B cell (primary cell): ENCODE measurements at regions not wholly inside any gene's neighbourhood (a gene's known extent, or its start where the extent isn't known, plus 50 kb on each side); places are given as distances from the start of the nearest gene placed in this dataset.

ENCODE experiments used
- ATAC-seq: fragments of 200-7000 bp; cut with Tn5 transposase; one replicate; pipeline ENCODE4 v1.10.0; 2021; ENCODE audit warnings: low read depth, mild to moderate bottlenecking, moderate number of reproducible peaks, moderate library complexity
- CTCF ChIA-PET: fragments of 350-600 bp; sonication (Branson Sonifier 250); formaldehyde crosslinking; loops from one replicate; lab custom pipeline; 2021; ENCODE audit warnings: antibody characterized with exemption, inconsistent platforms; lab: Charles Lee
- POLR2A ChIA-PET: fragments of 350-600 bp; sonication (Branson Sonifier 250); formaldehyde crosslinking; loops from one replicate; lab custom pipeline; 2021; ENCODE audit warnings: antibody characterized with exemption; lab: Charles Lee
- DNase-seq: peaks from one replicate; pipeline ENCODE4 v3.0.0; 2013
- H2AFZ ChIP-seq: 2 replicates; pipeline ENCODE4 v1.6.1; 2012; ENCODE audit warnings: mild to moderate bottlenecking, low read depth, low read length; ENCODE audit not compliant: insufficient read depth, poor library complexity, severe bottlenecking
- H3K27ac ChIP-seq, 2 donors: 1 replicate in 1 of 2; 2 replicates in 1 of 2; pipeline ENCODE4 v1.5.1; 2012 to 2013; ENCODE audit warnings: low read length in 2 of 2, mild to moderate bottlenecking in 2 of 2, moderate library complexity in 1 of 2
- H3K27me3 ChIP-seq, 4 experiments: fragments of 200-600 bp in 1 of 4; sonication (generic) in 1 of 4; replicated peaks in 1 of 4; 1 replicate in 2 of 4; 2 replicates in 2 of 4; pipeline versions ENCODE4 v1.6.1 to v1.7.0; 2013 to 2016; ENCODE audit warnings: low read length in 3 of 4, mild to moderate bottlenecking in 2 of 4, mixed read lengths in 1 of 4, moderate library complexity in 1 of 4; ENCODE audit not compliant: insufficient read depth in 4 of 4, control insufficient read depth in 3 of 4; ENCODE audit errors: control extremely low read depth in 1 of 4
- H3K36me3 ChIP-seq, 2 experiments: replicated peaks in 1 of 2; 1 replicate in 1 of 2; 2 replicates in 1 of 2; pipeline versions ENCODE4 v1.6.1 to v1.7.1; 2013; ENCODE audit warnings: low read length in 1 of 2; ENCODE audit not compliant: insufficient read depth in 2 of 2, control insufficient read depth in 1 of 2; ENCODE audit errors: control extremely low read depth in 1 of 2, extremely low read depth in 1 of 2
- H3K4me1 ChIP-seq, 2 donors: fragments of 200-600 bp in 1 of 2; sonication (generic) in 1 of 2; 1 replicate in 1 of 2; 2 replicates in 1 of 2; pipeline versions ENCODE4 v1.5.1 to v1.6.1; 2013 to 2017; ENCODE audit warnings: low read length in 2 of 2; ENCODE audit not compliant: control insufficient read depth in 2 of 2, insufficient read depth in 2 of 2
- H3K4me2 ChIP-seq: replicated peaks from 2 replicates; pipeline ENCODE3; 2012; ENCODE audit warnings: mild to moderate bottlenecking, low read depth, low read length; ENCODE audit not compliant: poor library complexity, severe bottlenecking
- H3K4me3 ChIP-seq, 5 experiments: fragments of 200-600 bp in 1 of 5; sonication (generic) in 1 of 5; 1 replicate in 3 of 5; 2 replicates in 2 of 5; pipeline versions ENCODE4 v1.5.1 to v1.7.0; 2011 to 2016; ENCODE audit warnings: low read length in 4 of 5, mild to moderate bottlenecking in 4 of 5, low read depth in 2 of 5, control low read depth in 1 of 5, moderate library complexity in 1 of 5; ENCODE audit not compliant: insufficient read depth in 1 of 5; ENCODE audit errors: control extremely low read depth in 1 of 5, extremely low read depth in 1 of 5
- H3K79me2 ChIP-seq: fragments of 200-600 bp; sonication (generic); one replicate; pipeline ENCODE4 v1.6.0; 2016; ENCODE audit warnings: low read length; ENCODE audit not compliant: control insufficient read depth, insufficient read depth
- H3K9ac ChIP-seq: fragments of 200-600 bp; sonication (generic); 2 replicates; pipeline ENCODE4 v1.6.1; 2017; ENCODE audit warnings: mild to moderate bottlenecking, low read length, moderate library complexity
- H3K9me3 ChIP-seq, 3 donors: one replicate each; pipeline versions ENCODE4 v1.6.1 to v1.7.1; 2013; ENCODE audit warnings: low read length in 2 of 3; ENCODE audit not compliant: control insufficient read depth in 2 of 3, insufficient read depth in 1 of 3; ENCODE audit errors: control extremely low read depth in 1 of 3
- H4K20me1 ChIP-seq: 2 replicates; pipeline ENCODE4 v1.6.0; 2012; ENCODE audit warnings: mild to moderate bottlenecking, low read length; ENCODE audit not compliant: insufficient read depth, control insufficient read depth, poor library complexity, severe bottlenecking
- H3K27ac Mint-ChIP-seq: one replicate; pipeline ENCODE4 v1.8.0; 2021; ENCODE audit warnings: mixed read lengths
- H3K27me3 Mint-ChIP-seq: one replicate; pipeline ENCODE4 v1.8.0; 2021; ENCODE audit warnings: mixed read lengths
- H3K4me1 Mint-ChIP-seq: one replicate; pipeline ENCODE4 v1.8.0; 2021; ENCODE audit warnings: mixed read lengths
- H3K4me3 Mint-ChIP-seq: one replicate; pipeline ENCODE4 v1.8.0; 2021; ENCODE audit warnings: mixed read lengths
- H3K9me3 Mint-ChIP-seq: one replicate; pipeline ENCODE4 v1.8.0; 2022; ENCODE audit warnings: mixed read lengths; ENCODE audit not compliant: insufficient read depth
- EZH2 ChIP-seq: IDR thresholded peaks from 2 replicates; pipeline ENCODE4 v1.6.1; 2012; ENCODE audit warnings: borderline replicate concordance, low read depth, mild to moderate bottlenecking, moderate library complexity, low read length; ENCODE audit not compliant: insufficient read depth, poor library complexity, severe bottlenecking
- WGBS: methylation state at CpG from one replicate; pipeline ENCODE4 v1.1.5; 2013; ENCODE audit warnings: missing lambda C conversion rate; ENCODE audit not compliant: insufficient coverage; 5-methylcytosine and 5-hydroxymethylcytosine counted together
- intact Hi-C: fragments of 100-400 bp; cut with micrococcal nuclease; formaldehyde crosslinking; loops from one replicate; pipeline ENCODE4 v1.10.0; 2022
- TF ChIP-seq, protein P1 (sequence below): fragments of 200-600 bp; IDR thresholded peaks from one replicate; pipeline ENCODE4 v1.8.0; 2022; ENCODE audit warnings: antibody characterized with exemption, mild to moderate bottlenecking

DNA sequence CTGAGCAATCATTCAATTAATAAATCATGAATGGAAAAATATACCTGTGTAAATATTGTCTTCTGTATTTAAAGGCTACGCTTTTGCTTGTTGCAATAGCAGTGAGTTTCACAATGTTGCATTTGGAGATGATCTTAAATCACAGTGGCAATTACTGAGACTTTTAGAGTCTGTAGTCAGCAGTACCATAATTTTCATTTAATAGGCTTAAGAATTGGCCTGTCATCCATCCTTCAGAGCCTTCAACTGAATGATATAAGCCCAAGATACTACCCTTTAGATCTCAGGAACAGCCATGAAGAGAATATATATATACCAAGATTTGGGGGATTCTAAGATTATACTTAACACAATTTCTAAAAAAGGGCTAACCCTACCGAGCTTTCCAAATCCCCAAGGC, 458.1 kb downstream of the GBE1 start:
- no peaks in the 10 kb centered on the region for H3K27me3 Mint-ChIP-seq
- H3K4me1 Mint-ChIP-seq: no peaks in the 10 kb centered on the region
- DNase-seq: no peak
- no peaks in the 10 kb centered on the region for H3K9me3 ChIP-seq
- H3K27ac ChIP-seq: no peak overlapping the region
- H3K4me3 Mint-ChIP-seq: no peak overlapping the region
- ChIA-PET CTCF (no interaction called here), POLR2A (no interaction called here)
- intact Hi-C loops: loop anchor here (5.0 kb wide), 1 partner anchor 829 kb away; no protein-coding TSS in a partner anchor
- no peaks in the 10 kb centered on the region for H3K9me3 Mint-ChIP-seq
- H3K36me3 ChIP-seq: no peaks in the 10 kb centered on the region
- no peak for TF ChIP-seq EZH2
- TF ChIP-seq, protein P1, sequence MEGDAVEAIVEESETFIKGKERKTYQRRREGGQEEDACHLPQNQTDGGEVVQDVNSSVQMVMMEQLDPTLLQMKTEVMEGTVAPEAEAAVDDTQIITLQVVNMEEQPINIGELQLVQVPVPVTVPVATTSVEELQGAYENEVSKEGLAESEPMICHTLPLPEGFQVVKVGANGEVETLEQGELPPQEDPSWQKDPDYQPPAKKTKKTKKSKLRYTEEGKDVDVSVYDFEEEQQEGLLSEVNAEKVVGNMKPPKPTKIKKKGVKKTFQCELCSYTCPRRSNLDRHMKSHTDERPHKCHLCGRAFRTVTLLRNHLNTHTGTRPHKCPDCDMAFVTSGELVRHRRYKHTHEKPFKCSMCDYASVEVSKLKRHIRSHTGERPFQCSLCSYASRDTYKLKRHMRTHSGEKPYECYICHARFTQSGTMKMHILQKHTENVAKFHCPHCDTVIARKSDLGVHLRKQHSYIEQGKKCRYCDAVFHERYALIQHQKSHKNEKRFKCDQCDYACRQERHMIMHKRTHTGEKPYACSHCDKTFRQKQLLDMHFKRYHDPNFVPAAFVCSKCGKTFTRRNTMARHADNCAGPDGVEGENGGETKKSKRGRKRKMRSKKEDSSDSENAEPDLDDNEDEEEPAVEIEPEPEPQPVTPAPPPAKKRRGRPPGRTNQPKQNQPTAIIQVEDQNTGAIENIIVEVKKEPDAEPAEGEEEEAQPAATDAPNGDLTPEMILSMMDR: no peak
- no peak overlapping the region for H3K4me2 ChIP-seq
- H3K27me3 ChIP-seq: no peaks in the 10 kb centered on the region
- no peaks in the 10 kb centered on the region for H3K4me1 ChIP-seq
- no peak for ATAC-seq
- H3K27ac Mint-ChIP-seq: no peak overlapping the region
- H3K79me2 ChIP-seq: no peaks in the 10 kb centered on the region
- no CpG with 5 or more reads among the region's 2 CpGs for WGBS
- H3K9ac ChIP-seq: no peak overlapping the region
- no peaks in the 10 kb centered on the region for H4K20me1 ChIP-seq
- no peak overlapping the region for H3K4me3 ChIP-seq
- H2AFZ ChIP-seq: no peak overlapping the region

DNA sequence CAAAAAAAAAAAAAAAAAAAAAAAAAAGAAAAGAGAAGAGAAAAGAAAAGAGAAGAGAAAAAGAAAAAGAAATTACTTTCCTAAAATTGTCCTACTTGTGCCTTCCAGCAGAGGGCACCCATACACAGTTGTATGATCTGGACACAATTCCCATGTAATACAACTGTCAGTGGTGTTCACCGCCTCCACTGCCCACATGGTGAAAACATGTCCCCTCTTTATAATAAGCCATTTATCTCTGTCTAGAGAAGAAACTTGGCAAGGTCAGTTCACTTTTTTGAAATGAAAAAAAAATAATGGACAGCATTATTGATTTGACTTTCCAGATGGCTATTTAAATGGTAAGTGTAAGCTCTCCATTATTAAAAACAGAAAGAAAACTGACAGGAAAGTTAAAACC, 459.4 kb downstream of the GBE1 start:
- H3K27me3 Mint-ChIP-seq: no peaks in the 10 kb centered on the region
- no peak overlapping the region for H3K4me3 ChIP-seq
- H4K20me1 ChIP-seq: no peaks in the 10 kb centered on the region
- TF ChIP-seq, protein P1: peak; percentile 73
- no peak for TF ChIP-seq EZH2
- CTCF ChIA-PET: interaction anchor here (0.7 to 0.9 kb wide), 3 partner anchors 11 to 532 kb away, joined by 3 to 5 read pairs (median 3); no protein-coding TSS in a partner anchor
- no peak overlapping the region for H3K4me3 Mint-ChIP-seq
- peak; percentile 8 for DNase-seq
- no peak overlapping the region for H3K27ac Mint-ChIP-seq
- no peak overlapping the region for H3K4me2 ChIP-seq
- H3K36me3 ChIP-seq: no peaks in the 10 kb centered on the region
- H3K27ac ChIP-seq: no peak overlapping the region
- H3K4me1 Mint-ChIP-seq: no peaks in the 10 kb centered on the region
- ATAC-seq: no peak
- no peaks in the 10 kb centered on the region for H3K9me3 ChIP-seq
- WGBS: no CpG with 5 or more reads among the region's 1 CpG
- no peak overlapping the region for H2AFZ ChIP-seq
- intact Hi-C loops: loop anchor here (5.0 kb wide), 1 partner anchor 830 kb away; no protein-coding TSS in a partner anchor
- H3K79me2 ChIP-seq: no peaks in the 10 kb centered on the region
- H3K9me3 Mint-ChIP-seq: no peaks in the 10 kb centered on the region
- no peaks in the 10 kb centered on the region for H3K27me3 ChIP-seq
- no peak overlapping the region for H3K9ac ChIP-seq
- H3K4me1 ChIP-seq: no peaks in the 10 kb centered on the region
- POLR2A ChIA-PET: no interaction called here
